ENCODE measurements at regions not wholly inside any gene's neighbourhood (a gene's known extent, or its start where the extent isn't known, plus 50 kb on each side); places are given as distances from the start of the nearest gene placed in this dataset.

DNA sequence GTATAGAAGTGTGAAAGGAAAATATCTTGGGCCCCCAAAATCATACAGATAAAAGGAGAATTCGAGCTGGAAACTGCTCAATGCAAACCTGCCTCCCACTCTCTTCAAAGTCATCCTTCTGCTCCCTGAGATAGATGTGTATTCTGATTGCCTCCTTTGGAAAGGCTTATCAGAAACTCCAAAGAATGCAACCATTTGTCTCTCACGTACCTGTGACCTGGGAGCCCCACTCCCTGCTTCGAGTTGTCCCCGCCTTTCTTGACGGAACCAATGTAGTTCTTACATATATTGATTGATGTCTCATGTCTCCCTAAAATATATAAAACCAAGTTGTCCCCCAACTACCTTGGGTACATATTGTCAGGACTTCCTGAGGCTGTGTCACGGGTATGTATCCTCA lies 163.8 kb downstream of the DIRAS2 start:
- Histone ChIP-seq H3K9me2 (no peaks in the 10 kb centered on the region), H3K27ac (ENCODE audit: low read depth in 2 of 2, low read length in 1 of 2) (no peak overlapping the region), H3K27me3 (ENCODE audit: insufficient read depth) (no peaks in the 10 kb centered on the region), H2AFZ (ENCODE audit: low read depth) (no peak overlapping the region), H3K9ac (no peak overlapping the region), H3K4me3 (ENCODE audit: low read depth in 2 of 2, low read length in 1 of 2) (no peak overlapping the region), H3K9me3 (no peaks in the 10 kb centered on the region), H3K36me3 (replicated peaks in 1 of 2; ENCODE audit: control insufficient read depth in 1 of 2, insufficient read depth in 2 of 2, low read length in 1 of 2) (no peaks in the 10 kb centered on the region), H3K4me1 (ENCODE audit: control insufficient read depth in 1 of 2, insufficient read depth in 2 of 2, low read depth in 1 of 2, low read length in 1 of 2) (no peaks in the 10 kb centered on the region; a peak in 1 of 4 replicates), H4K20me1 (ENCODE audit: insufficient read depth) (no peaks in the 10 kb centered on the region), H3K79me2 (ENCODE audit: insufficient read depth) (no peaks in the 10 kb centered on the region), H3F3A (replicated peaks; ENCODE audit: insufficient read depth) (no peaks in the 10 kb centered on the region), H3K4me2 (no peak overlapping the region)
- WGBS (ENCODE audit: low lambda C conversion rate), result 30% methylated on average over 6 of the region's 6 CpGs
- POLR2A ChIA-PET, result no interaction called here
- no peak for DNase-seq
- TF ChIP-seq, protein P1, sequence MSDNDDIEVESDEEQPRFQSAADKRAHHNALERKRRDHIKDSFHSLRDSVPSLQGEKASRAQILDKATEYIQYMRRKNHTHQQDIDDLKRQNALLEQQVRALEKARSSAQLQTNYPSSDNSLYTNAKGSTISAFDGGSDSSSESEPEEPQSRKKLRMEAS (IDR thresholded peaks at IDR 0.05; ENCODE audit: low read depth), result no peak
- no peak for TF ChIP-seq EZH2phosphoT487 (IDR thresholded peaks at IDR 0.05; ENCODE audit: borderline replicate concordance, low read depth)
- no peak for TF ChIP-seq MXI1 (IDR thresholded peaks at IDR 0.05; ENCODE audit: low read depth, low read length)
- no peak for TF ChIP-seq RFX5 (IDR thresholded peaks at IDR 0.05; ENCODE audit: low read length)
- TF ChIP-seq POLR2AphosphoS5 (IDR thresholded peaks at IDR 0.05; ENCODE audit: low read depth, low read length), result no peak
- TF ChIP-seq FOXJ3 (CRISPR knock-in tag; IDR thresholded peaks at IDR 0.05), result no peak
- TF ChIP-seq CHD2 (IDR thresholded peaks at IDR 0.05; ENCODE audit: low read length, partially characterized antibody), result no peak
- TF ChIP-seq, protein P2, sequence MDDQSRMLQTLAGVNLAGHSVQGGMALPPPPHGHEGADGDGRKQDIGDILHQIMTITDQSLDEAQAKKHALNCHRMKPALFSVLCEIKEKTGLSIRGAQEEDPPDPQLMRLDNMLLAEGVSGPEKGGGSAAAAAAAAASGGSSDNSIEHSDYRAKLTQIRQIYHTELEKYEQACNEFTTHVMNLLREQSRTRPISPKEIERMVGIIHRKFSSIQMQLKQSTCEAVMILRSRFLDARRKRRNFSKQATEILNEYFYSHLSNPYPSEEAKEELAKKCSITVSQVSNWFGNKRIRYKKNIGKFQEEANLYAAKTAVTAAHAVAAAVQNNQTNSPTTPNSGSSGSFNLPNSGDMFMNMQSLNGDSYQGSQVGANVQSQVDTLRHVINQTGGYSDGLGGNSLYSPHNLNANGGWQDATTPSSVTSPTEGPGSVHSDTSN (IDR thresholded peaks at IDR 0.05), result no peak
- no peak for TF ChIP-seq SIN3A (IDR thresholded peaks at IDR 0.05; ENCODE audit: borderline replicate concordance, low read depth, low read length)
- no peak for TF ChIP-seq GABPA (IDR thresholded peaks at IDR 0.05; ENCODE audit: low read depth)
- no peak for TF ChIP-seq RAD21 (IDR thresholded peaks at IDR 0.05; ENCODE audit: low read length)
- TF ChIP-seq TAF1 (IDR thresholded peaks at IDR 0.05; ENCODE audit: borderline replicate concordance, low read depth, low read length), result no peak
- no peak for TF ChIP-seq YY1 (IDR thresholded peaks at IDR 0.05; ENCODE audit: low read depth)
- TF ChIP-seq TEAD4 (IDR thresholded peaks at IDR 0.05; ENCODE audit: borderline replicate concordance, insufficient read depth), result no peak
- TF ChIP-seq, protein P3, sequence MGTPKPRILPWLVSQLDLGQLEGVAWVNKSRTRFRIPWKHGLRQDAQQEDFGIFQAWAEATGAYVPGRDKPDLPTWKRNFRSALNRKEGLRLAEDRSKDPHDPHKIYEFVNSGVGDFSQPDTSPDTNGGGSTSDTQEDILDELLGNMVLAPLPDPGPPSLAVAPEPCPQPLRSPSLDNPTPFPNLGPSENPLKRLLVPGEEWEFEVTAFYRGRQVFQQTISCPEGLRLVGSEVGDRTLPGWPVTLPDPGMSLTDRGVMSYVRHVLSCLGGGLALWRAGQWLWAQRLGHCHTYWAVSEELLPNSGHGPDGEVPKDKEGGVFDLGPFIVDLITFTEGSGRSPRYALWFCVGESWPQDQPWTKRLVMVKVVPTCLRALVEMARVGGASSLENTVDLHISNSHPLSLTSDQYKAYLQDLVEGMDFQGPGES (IDR thresholded peaks at IDR 0.05; ENCODE audit: low read depth, low read length), result no peak
- TF ChIP-seq SMC3 (IDR thresholded peaks at IDR 0.05; ENCODE audit: low read depth, low read length), result no peak
- TF ChIP-seq RCOR1 (IDR thresholded peaks at IDR 0.05; ENCODE audit: low read length), result no peak
- no peak for TF ChIP-seq NRF1 (IDR thresholded peaks at IDR 0.05; ENCODE audit: low read depth, low read length)
- CTCF ChIA-PET, result no interaction called here

DNA sequence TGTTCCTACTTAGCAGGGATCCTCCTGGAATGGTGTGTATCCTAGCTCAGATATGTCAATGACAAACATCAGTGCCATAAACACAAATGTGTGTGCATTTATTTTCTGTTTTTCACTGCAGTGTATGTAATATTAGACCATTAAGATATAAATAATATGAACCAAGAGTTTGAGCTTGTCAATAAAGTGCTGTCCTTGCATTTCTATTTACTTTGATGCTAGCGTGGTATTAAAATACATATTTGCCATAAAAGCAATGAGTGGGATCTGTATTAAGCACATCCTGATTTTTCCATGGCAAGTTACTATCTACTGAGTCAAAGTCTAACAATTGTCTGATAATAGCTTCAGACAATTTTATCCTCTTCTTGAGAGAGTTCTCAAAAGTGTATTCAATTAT lies 157.6 kb downstream of the DIRAS2 start:
- ChIA-PET CTCF (interaction anchor here (0.6 kb wide), 1 partner anchor 876 kb away, joined by 3 read pairs; no protein-coding TSS in a partner anchor), POLR2A (no interaction called here)
- no peak overlapping the region for H3K9ac ChIP-seq
- no peaks in the 10 kb centered on the region for H3K27me3 ChIP-seq (ENCODE audit: insufficient read depth)
- no peaks in the 10 kb centered on the region for H4K20me1 ChIP-seq (ENCODE audit: insufficient read depth)
- no peaks in the 10 kb centered on the region for H3F3A ChIP-seq (replicated peaks; ENCODE audit: insufficient read depth)
- 17% methylated on average over 1 of the region's 1 CpG for WGBS (ENCODE audit: low lambda C conversion rate)
- no peaks in the 10 kb centered on the region for H3K36me3 ChIP-seq (replicated peaks in 1 of 2; ENCODE audit: control insufficient read depth in 1 of 2, insufficient read depth in 2 of 2, low read length in 1 of 2)
- no peaks in the 10 kb centered on the region for H3K9me3 ChIP-seq
- no peak overlapping the region for H3K4me3 ChIP-seq (ENCODE audit: low read depth in 2 of 2, low read length in 1 of 2)
- no peak overlapping the region for H3K27ac ChIP-seq (ENCODE audit: low read depth in 2 of 2, low read length in 1 of 2)
- no peak overlapping the region for H3K4me2 ChIP-seq
- DNase-seq, result no peak
- TF ChIP-seq POLR2AphosphoS5 (IDR thresholded peaks at IDR 0.05; ENCODE audit: low read depth, low read length) (no peak), MEF2A (IDR thresholded peaks at IDR 0.05; ENCODE audit: borderline replicate concordance, low read depth) (no peak), FOXJ3 (CRISPR knock-in tag; IDR thresholded peaks at IDR 0.05) (no peak)
- TF ChIP-seq, protein P4, sequence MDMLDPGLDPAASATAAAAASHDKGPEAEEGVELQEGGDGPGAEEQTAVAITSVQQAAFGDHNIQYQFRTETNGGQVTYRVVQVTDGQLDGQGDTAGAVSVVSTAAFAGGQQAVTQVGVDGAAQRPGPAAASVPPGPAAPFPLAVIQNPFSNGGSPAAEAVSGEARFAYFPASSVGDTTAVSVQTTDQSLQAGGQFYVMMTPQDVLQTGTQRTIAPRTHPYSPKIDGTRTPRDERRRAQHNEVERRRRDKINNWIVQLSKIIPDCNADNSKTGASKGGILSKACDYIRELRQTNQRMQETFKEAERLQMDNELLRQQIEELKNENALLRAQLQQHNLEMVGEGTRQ (IDR thresholded peaks at IDR 0.05; ENCODE audit: borderline replicate concordance, low read depth, low read length), result no peak
- no peaks in the 10 kb centered on the region; a peak in 1 of 4 replicates for H3K4me1 ChIP-seq (ENCODE audit: control insufficient read depth in 1 of 2, insufficient read depth in 2 of 2, low read depth in 1 of 2, low read length in 1 of 2)
- H3K9me2 ChIP-seq, result no peaks in the 10 kb centered on the region
- H3K79me2 ChIP-seq (ENCODE audit: insufficient read depth), result no peaks in the 10 kb centered on the region
- no peak overlapping the region for H2AFZ ChIP-seq (ENCODE audit: low read depth)

All from SK-N-SH (cell line).